OCI-M1 (cell line): ENCODE measurements at regions not wholly inside any gene's neighbourhood (a gene's known extent, or its start where the extent isn't known, plus 50 kb on each side); places are given as distances from the start of the nearest gene placed in this dataset.
"Not testable (repeated sequence)": the region's sequence is repeated elsewhere in the genome, so short reads cannot be mapped to it uniquely, and the experiment has no call there.

Source experiments
- DNase-seq: peaks from one replicate; lab custom pipeline; 2025; lab: John Stamatoyannopoulos, UW

GRCh38 chr6:3900744-3901336, 51.7 kb downstream of the FAM50B start:
- no peak for DNase-seq

GRCh38 chr6:3902871-3903648, 53.9 kb downstream of the FAM50B start:
- no peak for DNase-seq

- DNase-seq = no peak
Observed at GRCh38 chr6:3904518-3904917, 55.3 kb downstream of the FAM50B start.

- DNase-seq = no peak
Observed at GRCh38 chr6:3905945-3906845, 57.0 kb downstream of the FAM50B start.

DNA sequence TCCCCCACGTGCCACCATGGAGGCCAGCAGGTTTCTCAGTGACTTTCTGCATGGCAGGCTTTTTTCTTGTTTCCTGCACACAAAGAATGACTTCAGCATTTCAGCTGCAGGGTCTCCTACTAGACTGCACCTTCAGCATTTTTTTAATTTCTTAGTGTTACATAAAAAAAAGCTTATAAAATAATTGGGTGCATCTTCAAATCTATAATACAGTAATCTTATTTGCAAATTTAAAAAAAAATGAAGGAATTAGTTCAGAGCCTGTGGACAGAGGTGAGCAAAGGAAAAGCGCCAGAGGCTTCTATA, 57.6 kb downstream of the FAM50B start:
- no peak for DNase-seq

- no peak for DNase-seq
Observed at GRCh38 chr6:3908223-3908622, 59.0 kb downstream of the FAM50B start.

DNA sequence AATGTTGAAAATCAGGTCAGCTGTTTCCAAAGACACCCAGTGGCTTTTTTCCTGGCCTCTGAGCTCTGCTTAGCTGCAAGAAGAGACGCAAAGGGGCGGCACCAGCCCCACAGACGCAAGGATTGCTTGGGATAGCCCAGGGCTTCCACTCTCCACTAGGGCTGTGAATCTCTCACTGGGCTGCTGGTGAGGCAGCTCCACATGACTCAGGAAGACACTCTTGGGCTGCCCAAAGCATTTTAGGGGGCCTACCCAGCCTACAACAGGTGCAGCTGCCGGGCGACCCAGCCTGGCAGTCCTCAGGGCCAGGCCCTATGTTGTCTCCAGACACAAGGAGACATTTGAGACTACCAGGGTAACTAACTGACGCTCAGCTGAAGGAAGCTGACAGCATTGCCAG, 59.8 kb downstream of the FAM50B start:
- no peak for DNase-seq

DNA sequence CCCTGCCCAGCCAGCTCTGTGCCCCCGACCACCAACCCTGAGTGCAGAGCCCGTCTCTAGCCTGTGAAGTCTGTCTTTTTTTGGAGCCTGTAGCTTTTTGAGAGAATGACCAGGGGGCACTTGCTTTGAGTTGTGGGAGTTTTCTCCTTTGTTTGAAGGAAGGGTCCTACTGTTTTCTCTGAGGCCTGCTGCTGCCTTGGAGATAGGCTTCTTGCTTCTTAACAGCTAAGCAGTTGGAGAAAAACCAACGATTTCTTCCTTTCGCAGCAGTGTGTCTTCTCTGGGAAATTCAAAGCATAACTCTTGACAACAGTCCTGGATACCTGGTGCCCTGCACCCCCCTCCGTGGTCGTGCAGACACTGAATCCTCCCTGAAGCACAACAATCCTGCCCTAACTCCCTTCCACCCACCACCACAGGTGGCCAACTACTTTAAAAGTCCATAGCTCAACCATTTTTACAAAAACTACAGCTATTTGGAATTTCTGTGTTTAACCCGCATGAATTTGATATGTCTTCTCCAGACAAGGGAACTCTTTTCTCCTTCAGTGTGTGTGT, 61.0 kb downstream of the FAM50B start:
- DNase-seq = no peak

- DNase-seq = no peak
Observed at GRCh38 chr6:3911130-3911529, 62.0 kb downstream of the FAM50B start.

- DNase-seq = peak; percentile 9
Observed at GRCh38 chr6:3911614-3912336, 62.6 kb downstream of the FAM50B start.

DNA sequence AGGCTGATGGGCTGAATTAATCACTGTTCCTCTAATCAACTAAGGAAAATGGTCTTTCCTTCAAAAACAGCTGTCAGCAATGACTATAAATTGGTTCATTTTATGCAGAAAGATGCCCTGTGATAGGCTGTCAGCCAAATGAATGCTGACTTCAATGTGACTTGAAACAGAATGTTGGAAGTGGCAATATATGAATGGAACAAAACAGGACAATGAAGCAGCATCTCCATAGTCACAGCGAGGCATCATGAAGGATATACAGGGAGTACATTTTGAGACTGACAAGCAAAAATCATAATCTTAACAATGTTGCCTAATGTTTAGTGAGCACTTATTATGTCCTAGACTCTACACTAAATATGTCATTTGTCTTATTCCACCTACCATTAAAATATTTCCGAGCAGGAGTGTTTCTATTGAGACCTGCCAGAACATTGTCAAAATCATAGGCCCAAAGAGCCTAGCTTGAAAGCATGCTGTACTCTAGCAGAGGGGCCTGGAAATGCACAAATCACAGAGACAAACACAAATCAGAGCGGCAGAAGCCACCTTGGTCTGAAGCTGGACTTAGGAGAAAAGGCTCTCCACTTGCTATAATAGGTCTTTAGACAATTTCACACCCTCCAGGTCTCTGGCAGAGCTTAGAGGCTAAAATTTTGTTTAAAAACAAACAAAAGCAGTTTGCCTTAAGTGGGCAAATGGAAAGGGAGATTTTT, 63.3 kb downstream of the FAM50B start:
- DNase-seq = no peak

GRCh38 chr6:3913077-3913957, 64.1 kb downstream of the FAM50B start:
- DNase-seq = peak; percentile 14

- no peak for DNase-seq
Observed at GRCh38 chr6:3913958-3914337, 64.8 kb downstream of the FAM50B start.

- no peak for DNase-seq
Observed at GRCh38 chr6:3915076-3915791, 66.1 kb downstream of the FAM50B start.

- no peak for DNase-seq
Observed at GRCh38 chr6:3916211-3916610, 67.0 kb downstream of the FAM50B start.

GRCh38 chr6:3916749-3917148, 67.6 kb downstream of the FAM50B start:
- not testable (repeated sequence) for DNase-seq

- DNase-seq = no peak
Observed at GRCh38 chr6:3918469-3918868, 69.3 kb downstream of the FAM50B start.

GRCh38 chr6:3919130-3919628, 70.0 kb downstream of the FAM50B start:
- no peak for DNase-seq

DNA sequence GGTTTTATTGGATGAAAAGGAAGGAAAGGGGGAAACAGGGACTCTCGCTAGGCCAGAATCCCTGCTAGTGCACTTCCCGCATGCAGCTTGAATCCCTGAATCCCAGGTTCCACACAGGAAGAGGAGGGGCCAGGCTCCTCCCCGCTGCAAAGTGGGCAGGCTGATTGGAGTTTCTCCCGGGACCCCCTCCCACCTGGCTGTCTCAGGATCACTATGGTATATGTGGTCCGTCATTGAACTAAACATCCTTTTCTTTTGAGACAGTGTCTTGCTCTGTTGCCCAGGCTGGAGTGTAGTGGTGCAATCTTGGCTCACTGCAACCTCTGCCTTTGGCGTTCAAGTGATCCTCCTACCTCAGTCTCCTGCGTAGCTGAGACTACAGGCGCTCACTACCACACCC, 70.7 kb downstream of the FAM50B start:
- no peak for DNase-seq
